Spleen (tissue), 7 donors: ENCODE measurements at regions not wholly inside any gene's neighbourhood (a gene's known extent, or its start where the extent isn't known, plus 50 kb on each side); places are given as distances from the start of the nearest gene placed in this dataset.

Experiments used
- CTCF ChIP-seq, 11 experiments: fragments of 200-600 bp in 7 of 11; fragments of 450-650 bp in 4 of 11; sonication (generic) in 4 of 11; IDR thresholded peaks in 8 of 11; conservative IDR thresholded peaks in 3 of 11; 1 replicate in 7 of 11; 2 replicates in 4 of 11; pipeline versions ENCODE4 v1.4.0 to v1.8.0; 2016 to 2021; ENCODE audit warnings: antibody characterized with exemption in 11 of 11, inconsistent platforms in 4 of 11, mild to moderate bottlenecking in 1 of 11
- POLR2A ChIP-seq, 3 donors: fragments of 450-650 bp; IDR thresholded peaks; one replicate each; pipeline ENCODE4 v1.5.1; 2017; ENCODE audit warnings: antibody characterized with exemption in 3 of 3, mild to moderate bottlenecking in 1 of 3
- POLR2AphosphoS5 ChIP-seq, 3 donors: sonication (generic); formaldehyde crosslinking; IDR thresholded peaks; one replicate each; pipeline ENCODE4 v1.5.1; 2017; ENCODE audit warnings: antibody characterized with exemption in 3 of 3
- donor health status: DM: no; HTN: no; CAD: no; lungs with moderate emphysema.
- donor health status: DM: no; HTN: no; CAD: no.
- donor health status: DM: no; HTN: no; CAD: no.

- TF ChIP-seq POLR2AphosphoS5 (IDR thresholded peaks at IDR 0.05) (no peak), CTCF (IDR thresholded peaks at IDR 0.05 in 8 of 11, conservative IDR thresholded peaks at IDR 0.05 in 3 of 11) (no peak), POLR2A (IDR thresholded peaks at IDR 0.05) (no peak)
Measured at GRCh38 chr6:5866547-5867051, 140.1 kb downstream of the NRN1 start.
